ENCODE measurements at regions not wholly inside any gene's neighbourhood (a gene's known extent, or its start where the extent isn't known, plus 50 kb on each side); places are given as distances from the start of the nearest gene placed in this dataset.
"Not testable (repeated sequence)": the region's sequence is repeated elsewhere in the genome, so short reads cannot be mapped to it uniquely, and the experiment has no call there.

- DNase-seq; H3K36me3 ChIP-seq (ENCODE audit: insufficient read depth, low read length); H3K4me3 ChIP-seq (ENCODE audit: low read length in 2 of 2); H3K27ac Mint-ChIP-seq; H3K4me1 Mint-ChIP-seq; H3K27ac ChIP-seq (ENCODE audit: low read depth, low read length); intact Hi-C loops (cut with micrococcal nuclease); H3K9me3 Mint-ChIP-seq; CTCF ChIA-PET (ENCODE audit: partially characterized antibody); H3K27me3 Mint-ChIP-seq; H3K9me3 ChIP-seq (ENCODE audit: control insufficient read depth in 1 of 2, low read length in 2 of 2); H3K4me3 Mint-ChIP-seq; H3K36me3 Mint-ChIP-seq; POLR2A ChIA-PET (ENCODE audit: partially characterized antibody); H3K4me1 ChIP-seq (ENCODE audit: insufficient read depth, low read length); H3K27me3 ChIP-seq (ENCODE audit: insufficient read depth, low read length): not testable (repeated sequence)
Measured at GRCh38 chr21:27974152-27974551, 1007.3 kb upstream of the ADAMTS5 start.

GRCh38 chr21:27968240-27968639, 1001.4 kb upstream of the ADAMTS5 start:
- H3K9me3 Mint-ChIP-seq; H3K36me3 ChIP-seq (ENCODE audit: insufficient read depth, low read length); H3K4me3 ChIP-seq (ENCODE audit: low read length in 2 of 2); H3K36me3 Mint-ChIP-seq; H3K9me3 ChIP-seq (ENCODE audit: control insufficient read depth in 1 of 2, low read length in 2 of 2); H3K4me1 ChIP-seq (ENCODE audit: insufficient read depth, low read length); H3K27me3 Mint-ChIP-seq; H3K4me1 Mint-ChIP-seq; POLR2A ChIA-PET (ENCODE audit: partially characterized antibody); H3K4me3 Mint-ChIP-seq; CTCF ChIA-PET (ENCODE audit: partially characterized antibody); H3K27ac ChIP-seq (ENCODE audit: low read depth, low read length); H3K27ac Mint-ChIP-seq; intact Hi-C loops (cut with micrococcal nuclease); H3K27me3 ChIP-seq (ENCODE audit: insufficient read depth, low read length); DNase-seq: not testable (repeated sequence)

- no peaks in the 10 kb centered on the region for H3K4me1 ChIP-seq (ENCODE audit: insufficient read depth, low read length)
- DNase-seq, result no peak
- CTCF ChIA-PET (ENCODE audit: partially characterized antibody), result no interaction called here
- H3K27me3 Mint-ChIP-seq, result no peaks in the 10 kb centered on the region
- intact Hi-C loops (cut with micrococcal nuclease), result no loop called here
- POLR2A ChIA-PET (ENCODE audit: partially characterized antibody), result no interaction called here
- peaks cover 0 to 4% (median 0%) of the 10 kb centered on the region in 8 donors for H3K9me3 Mint-ChIP-seq
- no peaks in the 10 kb centered on the region for H3K36me3 ChIP-seq (ENCODE audit: insufficient read depth, low read length)
- H3K27me3 ChIP-seq (ENCODE audit: insufficient read depth, low read length), result no peaks in the 10 kb centered on the region
- H3K27ac Mint-ChIP-seq, result no peak overlapping the region
- H3K36me3 Mint-ChIP-seq, result no peaks in the 10 kb centered on the region
- H3K4me3 ChIP-seq (ENCODE audit: low read length in 2 of 2), result no peak overlapping the region
- H3K4me1 Mint-ChIP-seq, result no peaks in the 10 kb centered on the region
- no peak overlapping the region for H3K4me3 Mint-ChIP-seq
- no peaks in the 10 kb centered on the region for H3K9me3 ChIP-seq (ENCODE audit: control insufficient read depth in 1 of 2, low read length in 2 of 2)
- H3K27ac ChIP-seq (ENCODE audit: low read depth, low read length), result no peak overlapping the region
Measured at GRCh38 chr21:27954543-27955165, 987.8 kb upstream of the ADAMTS5 start.

GRCh38 chr21:27953340-27954045, 986.6 kb upstream of the ADAMTS5 start:
- POLR2A ChIA-PET (ENCODE audit: partially characterized antibody), result no interaction called here
- peaks cover 0 to 5% (median 0%) of the 10 kb centered on the region in 8 donors for H3K9me3 Mint-ChIP-seq
- H3K9me3 ChIP-seq (ENCODE audit: control insufficient read depth in 1 of 2, low read length in 2 of 2), result no peaks in the 10 kb centered on the region
- no peaks in the 10 kb centered on the region for H3K36me3 Mint-ChIP-seq
- no peak overlapping the region for H3K27ac ChIP-seq (ENCODE audit: low read depth, low read length)
- no peaks in the 10 kb centered on the region for H3K4me1 Mint-ChIP-seq
- CTCF ChIA-PET (ENCODE audit: partially characterized antibody), result no interaction called here
- no peaks in the 10 kb centered on the region for H3K36me3 ChIP-seq (ENCODE audit: insufficient read depth, low read length)
- H3K27ac Mint-ChIP-seq, result no peak overlapping the region
- no peak overlapping the region for H3K4me3 Mint-ChIP-seq
- H3K4me1 ChIP-seq (ENCODE audit: insufficient read depth, low read length), result no peaks in the 10 kb centered on the region
- no peak for DNase-seq
- H3K27me3 Mint-ChIP-seq, result no peaks in the 10 kb centered on the region
- H3K27me3 ChIP-seq (ENCODE audit: insufficient read depth, low read length), result no peaks in the 10 kb centered on the region
- no peak overlapping the region for H3K4me3 ChIP-seq (ENCODE audit: low read length in 2 of 2)
- intact Hi-C loops (cut with micrococcal nuclease), result no loop called here

GRCh38 chr21:27949093-27949492, 982.2 kb upstream of the ADAMTS5 start:
- H3K36me3 Mint-ChIP-seq; CTCF ChIA-PET (ENCODE audit: partially characterized antibody); intact Hi-C loops (cut with micrococcal nuclease); H3K27me3 Mint-ChIP-seq; POLR2A ChIA-PET (ENCODE audit: partially characterized antibody); H3K4me1 ChIP-seq (ENCODE audit: insufficient read depth, low read length); H3K9me3 Mint-ChIP-seq; H3K27me3 ChIP-seq (ENCODE audit: insufficient read depth, low read length); H3K36me3 ChIP-seq (ENCODE audit: insufficient read depth, low read length); H3K4me3 Mint-ChIP-seq; H3K27ac ChIP-seq (ENCODE audit: low read depth, low read length); DNase-seq; H3K4me1 Mint-ChIP-seq; H3K27ac Mint-ChIP-seq; H3K4me3 ChIP-seq (ENCODE audit: low read length in 2 of 2); H3K9me3 ChIP-seq (ENCODE audit: control insufficient read depth in 1 of 2, low read length in 2 of 2): not testable (repeated sequence)

- H3K27ac Mint-ChIP-seq; intact Hi-C loops (cut with micrococcal nuclease): not testable (repeated sequence)
Measured at GRCh38 chr21:27930108-27930767, 963.4 kb upstream of the ADAMTS5 start.

GRCh38 chr21:27929179-27929578, 962.3 kb upstream of the ADAMTS5 start:
- H3K9me3 Mint-ChIP-seq; H3K27ac Mint-ChIP-seq; H3K4me3 Mint-ChIP-seq; DNase-seq; H3K4me3 ChIP-seq (ENCODE audit: low read length in 2 of 2); POLR2A ChIA-PET (ENCODE audit: partially characterized antibody); H3K9me3 ChIP-seq (ENCODE audit: control insufficient read depth in 1 of 2, low read length in 2 of 2); H3K36me3 Mint-ChIP-seq; H3K36me3 ChIP-seq (ENCODE audit: insufficient read depth, low read length); H3K4me1 Mint-ChIP-seq; intact Hi-C loops (cut with micrococcal nuclease); CTCF ChIA-PET (ENCODE audit: partially characterized antibody); H3K4me1 ChIP-seq (ENCODE audit: insufficient read depth, low read length); H3K27me3 Mint-ChIP-seq; H3K27ac ChIP-seq (ENCODE audit: low read depth, low read length); H3K27me3 ChIP-seq (ENCODE audit: insufficient read depth, low read length): not testable (repeated sequence)

More at GRCh38 chr21:27930108-27930767, 963.4 kb upstream of the ADAMTS5 start:
- H3K36me3 Mint-ChIP-seq; H3K27me3 Mint-ChIP-seq; H3K36me3 ChIP-seq (ENCODE audit: insufficient read depth, low read length); POLR2A ChIA-PET (ENCODE audit: partially characterized antibody); H3K4me3 Mint-ChIP-seq; H3K27me3 ChIP-seq (ENCODE audit: insufficient read depth, low read length); H3K9me3 ChIP-seq (ENCODE audit: control insufficient read depth in 1 of 2, low read length in 2 of 2); H3K4me1 Mint-ChIP-seq; H3K4me1 ChIP-seq (ENCODE audit: insufficient read depth, low read length); H3K4me3 ChIP-seq (ENCODE audit: low read length in 2 of 2); H3K9me3 Mint-ChIP-seq; H3K27ac ChIP-seq (ENCODE audit: low read depth, low read length); CTCF ChIA-PET (ENCODE audit: partially characterized antibody); DNase-seq: not testable (repeated sequence)

Data from CD4-positive, alpha-beta memory T cell (primary cell).